Psoas muscle (tissue), 7 donors: ENCODE measurements at regions not wholly inside any gene's neighbourhood (a gene's known extent, or its start where the extent isn't known, plus 50 kb on each side); places are given as distances from the start of the nearest gene placed in this dataset.

Experiments used
- ATAC-seq, 4 donors: fragments of 200-7000 bp; cut with Tn5 transposase; one replicate each; pipeline ENCODE4 v1.9.1; 2020; ENCODE audit warnings: moderate library complexity in 3 of 4, mild to moderate bottlenecking in 2 of 4
- DNase-seq, 2 donors: peaks; one replicate each; pipeline ENCODE4 v3.0.0-alpha.2; 2020
- H3K27ac ChIP-seq: fragments of 200-600 bp; one replicate; pipeline ENCODE4 v1.8.0; 2022
- H3K27me3 ChIP-seq, 3 donors: fragments of 200-600 bp in 1 of 3; one replicate each; pipeline versions ENCODE4 v1.6.1 to v1.8.0; 2013 to 2022; ENCODE audit warnings: low read length in 2 of 3, mild to moderate bottlenecking in 2 of 3, moderate library complexity in 1 of 3; ENCODE audit not compliant: insufficient read depth in 3 of 3
- H3K36me3 ChIP-seq, 2 donors: fragments of 200-600 bp in 1 of 2; one replicate each; pipeline versions ENCODE4 v1.6.1 to v1.8.0; 2013 to 2022; ENCODE audit warnings: low read depth in 1 of 2, mild to moderate bottlenecking in 1 of 2, moderate library complexity in 1 of 2; ENCODE audit not compliant: insufficient read depth in 1 of 2
- H3K4me1 ChIP-seq: fragments of 200-600 bp; one replicate; pipeline ENCODE4 v1.8.0; 2022
- H3K4me3 ChIP-seq: fragments of 200-600 bp; one replicate; pipeline ENCODE4 v1.8.0; 2022; ENCODE audit warnings: mild to moderate bottlenecking
- H3K9me3 ChIP-seq: fragments of 200-600 bp; one replicate; pipeline ENCODE4 v1.8.0; 2022
- WGBS, 3 donors: extraction: QIAGEN DNeasy Blood & Tissue Kit; methylation state at CpG; one replicate each; pipeline versions ENCODE4 v1.1.6 to v1.1.7; 2013; 5-methylcytosine and 5-hydroxymethylcytosine counted together
- intact Hi-C, 2 donors: fragments of 100-400 bp; cut with DNase I; formaldehyde crosslinking; loops; one replicate each; pipeline versions ENCODE4 v1.11.0 to v1.14.2; 2022
- TF ChIP-seq, protein P1 (sequence below): fragments of 200-600 bp; IDR thresholded peaks from one replicate; pipeline ENCODE4 v1.8.0; 2022; ENCODE audit warnings: antibody characterized with exemption
- donor health status: healthy with polysubstance abuse.
- donor health status: DM: no; HTN: no; CAD: no; lungs with moderate emphysema.
- donor health status: Bipolar disorder and iron deficiency.
- donor health status: healthy.
- donor health status: DM: yes; HTN: yes; CAD: no.
- donor health status: DM: no; HTN: no; CAD: no.
- donor health status: DM: yes; HTN: yes; CAD: no.

DNA sequence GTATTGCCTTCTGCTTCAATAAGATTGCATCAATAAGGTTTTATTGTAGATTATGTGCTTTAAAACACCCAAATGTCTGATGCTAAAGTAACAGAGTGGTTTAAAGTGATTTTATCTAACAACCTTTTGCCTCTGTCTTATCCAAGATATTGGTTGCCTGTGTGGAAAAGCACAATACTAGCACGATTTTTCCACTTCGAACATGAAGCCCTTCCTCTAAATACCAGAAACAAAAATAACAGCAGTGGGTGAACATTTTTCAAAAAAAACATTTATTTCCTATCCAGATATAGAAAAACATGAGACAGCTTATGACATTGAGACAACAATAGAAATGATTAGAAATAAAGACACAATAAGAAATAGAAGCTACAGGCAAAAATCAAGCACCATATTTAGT, 59.5 kb upstream of the MDFIC start:
- Histone ChIP-seq H3K4me1 (no peaks in the 10 kb centered on the region), H3K27ac (no peak overlapping the region), H3K36me3 (no peaks in the 10 kb centered on the region), H3K9me3 (no peaks in the 10 kb centered on the region), H3K4me3 (no peak overlapping the region), H3K27me3 (no peaks in the 10 kb centered on the region)
- ATAC-seq (no peak), DNase-seq (no peak)
- intact Hi-C loops = loop anchor here in 1 of 2 donors (5.0 to 10.0 kb wide), 3 partner anchors 352 to 1052 kb away; no protein-coding TSS in a partner anchor
- TF ChIP-seq, protein P1, sequence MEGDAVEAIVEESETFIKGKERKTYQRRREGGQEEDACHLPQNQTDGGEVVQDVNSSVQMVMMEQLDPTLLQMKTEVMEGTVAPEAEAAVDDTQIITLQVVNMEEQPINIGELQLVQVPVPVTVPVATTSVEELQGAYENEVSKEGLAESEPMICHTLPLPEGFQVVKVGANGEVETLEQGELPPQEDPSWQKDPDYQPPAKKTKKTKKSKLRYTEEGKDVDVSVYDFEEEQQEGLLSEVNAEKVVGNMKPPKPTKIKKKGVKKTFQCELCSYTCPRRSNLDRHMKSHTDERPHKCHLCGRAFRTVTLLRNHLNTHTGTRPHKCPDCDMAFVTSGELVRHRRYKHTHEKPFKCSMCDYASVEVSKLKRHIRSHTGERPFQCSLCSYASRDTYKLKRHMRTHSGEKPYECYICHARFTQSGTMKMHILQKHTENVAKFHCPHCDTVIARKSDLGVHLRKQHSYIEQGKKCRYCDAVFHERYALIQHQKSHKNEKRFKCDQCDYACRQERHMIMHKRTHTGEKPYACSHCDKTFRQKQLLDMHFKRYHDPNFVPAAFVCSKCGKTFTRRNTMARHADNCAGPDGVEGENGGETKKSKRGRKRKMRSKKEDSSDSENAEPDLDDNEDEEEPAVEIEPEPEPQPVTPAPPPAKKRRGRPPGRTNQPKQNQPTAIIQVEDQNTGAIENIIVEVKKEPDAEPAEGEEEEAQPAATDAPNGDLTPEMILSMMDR = no peak
- whole genome bisulfite sequencing, 3 donors = 72 to 86% (median 78%) methylated on average over 2 of the region's 2 CpGs

- H3K27ac ChIP-seq = no peak overlapping the region
- 84 to 90% (median 88%) methylated on average over 1 of the region's 1 CpG for WGBS, 3 donors
- H3K9me3 ChIP-seq = no peaks in the 10 kb centered on the region
- no peak for DNase-seq
- TF ChIP-seq, protein P1 = no peak
- ATAC-seq = no peak
- no peaks in the 10 kb centered on the region for H3K36me3 ChIP-seq
- no peaks in the 10 kb centered on the region for H3K4me1 ChIP-seq
- H3K4me3 ChIP-seq = no peak overlapping the region
- no peaks in the 10 kb centered on the region for H3K27me3 ChIP-seq
- intact Hi-C loops = loop anchor here in 1 of 2 donors (5.0 to 10.0 kb wide), 3 partner anchors 351 to 1051 kb away; no protein-coding TSS in a partner anchor
These were observed 57.6 kb upstream of the MDFIC start for GRCh38 chr7:114864278-114864677.

GRCh38 chr7:114865564-114865963, 56.3 kb upstream of the MDFIC start:
- no peaks in the 10 kb centered on the region for H3K4me1 ChIP-seq
- DNase-seq (peak; percentile 39 to 50), ATAC-seq (peak; percentile 64 to 88 (median 76))
- intact Hi-C loops = loop anchor here in 1 of 2 donors (10.0 kb wide), 2 partner anchors 349 to 1049 kb away; no protein-coding TSS in a partner anchor
- 62 to 81% (median 63%) methylated on average over 1 of the region's 1 CpG for WGBS, 3 donors
- H3K4me3 ChIP-seq = no peak overlapping the region
- no peaks in the 10 kb centered on the region for H3K36me3 ChIP-seq
- H3K9me3 ChIP-seq = no peaks in the 10 kb centered on the region
- TF ChIP-seq, protein P1 = peak; percentile 80
- no peaks in the 10 kb centered on the region for H3K27me3 ChIP-seq
- H3K27ac ChIP-seq = no peak overlapping the region
